ENCODE measurements at regions not wholly inside any gene's neighbourhood (a gene's known extent, or its start where the extent isn't known, plus 50 kb on each side); places are given as distances from the start of the nearest gene placed in this dataset.
A peak's percentile ranks its signal among the peaks of the same experiment; 100 is the strongest.
"Not testable (repeated sequence)": the region's sequence is repeated elsewhere in the genome, so short reads cannot be mapped to it uniquely, and the experiment has no call there.

DNA sequence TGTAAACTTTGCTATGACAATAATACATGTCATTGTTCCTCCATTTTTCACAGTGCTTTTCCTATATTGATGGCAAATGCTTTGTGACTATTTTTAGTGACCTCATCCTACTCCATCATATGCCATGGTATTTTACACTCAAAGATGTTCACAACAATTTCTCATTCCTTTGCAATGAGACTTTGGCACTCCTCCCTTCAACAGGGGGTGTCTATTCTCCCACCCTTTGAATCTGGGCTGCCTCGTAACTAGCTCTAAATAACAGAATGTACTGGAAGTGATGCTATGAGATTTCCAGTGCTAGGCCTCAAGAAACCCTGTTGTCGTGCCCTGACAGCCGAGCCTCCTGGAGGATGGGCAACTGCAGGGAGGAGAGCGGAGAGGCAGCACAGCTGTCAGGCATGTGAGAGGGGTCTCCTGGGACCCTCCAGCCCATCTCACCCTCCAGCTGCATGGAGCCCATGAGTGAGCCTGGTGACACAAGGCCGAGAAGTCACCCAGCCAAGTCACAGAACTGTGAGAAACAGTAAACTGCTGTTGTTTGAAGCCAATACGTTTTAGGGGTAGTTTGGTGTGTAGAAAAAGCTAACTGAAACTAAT, 103.1 kb upstream of the APCDD1 start:
- no peak overlapping the region for H3K4me3 ChIP-seq (ENCODE audit: low read depth, low read length)
- no peak for DNase-seq (ENCODE audit: low read depth)
- TF ChIP-seq, protein P1, sequence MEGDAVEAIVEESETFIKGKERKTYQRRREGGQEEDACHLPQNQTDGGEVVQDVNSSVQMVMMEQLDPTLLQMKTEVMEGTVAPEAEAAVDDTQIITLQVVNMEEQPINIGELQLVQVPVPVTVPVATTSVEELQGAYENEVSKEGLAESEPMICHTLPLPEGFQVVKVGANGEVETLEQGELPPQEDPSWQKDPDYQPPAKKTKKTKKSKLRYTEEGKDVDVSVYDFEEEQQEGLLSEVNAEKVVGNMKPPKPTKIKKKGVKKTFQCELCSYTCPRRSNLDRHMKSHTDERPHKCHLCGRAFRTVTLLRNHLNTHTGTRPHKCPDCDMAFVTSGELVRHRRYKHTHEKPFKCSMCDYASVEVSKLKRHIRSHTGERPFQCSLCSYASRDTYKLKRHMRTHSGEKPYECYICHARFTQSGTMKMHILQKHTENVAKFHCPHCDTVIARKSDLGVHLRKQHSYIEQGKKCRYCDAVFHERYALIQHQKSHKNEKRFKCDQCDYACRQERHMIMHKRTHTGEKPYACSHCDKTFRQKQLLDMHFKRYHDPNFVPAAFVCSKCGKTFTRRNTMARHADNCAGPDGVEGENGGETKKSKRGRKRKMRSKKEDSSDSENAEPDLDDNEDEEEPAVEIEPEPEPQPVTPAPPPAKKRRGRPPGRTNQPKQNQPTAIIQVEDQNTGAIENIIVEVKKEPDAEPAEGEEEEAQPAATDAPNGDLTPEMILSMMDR (conservative IDR thresholded peaks at IDR 0.05; ENCODE audit: low read depth, low read length), result no peak

- no peak for DNase-seq (ENCODE audit: low read depth)
- H3K4me3 ChIP-seq (ENCODE audit: low read depth, low read length), result no peak overlapping the region
- TF ChIP-seq, protein P1 (conservative IDR thresholded peaks at IDR 0.05; ENCODE audit: low read depth, low read length), result no peak
These were observed 102.6 kb upstream of the APCDD1 start for GRCh38 chr18:10351858-10352257.

DNA sequence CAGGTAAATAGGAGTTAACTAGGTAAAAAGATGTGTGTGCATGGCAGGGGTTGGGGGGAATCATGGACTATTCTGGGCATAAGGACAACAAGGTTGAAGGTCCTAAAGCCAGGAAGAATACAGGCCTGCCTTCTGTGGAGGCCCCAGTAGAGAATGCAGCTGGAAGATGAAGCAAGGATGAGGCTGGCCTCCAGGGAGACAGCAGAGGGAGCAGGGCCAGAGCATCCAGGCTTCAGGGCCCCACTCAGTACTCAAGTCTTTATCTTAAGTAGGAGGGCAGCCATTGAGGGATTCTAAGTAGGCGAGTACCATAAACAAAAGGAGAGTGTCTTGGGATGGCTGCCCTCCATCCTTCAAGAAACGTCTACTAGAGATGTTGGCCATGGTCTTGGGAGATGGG, 101.8 kb upstream of the APCDD1 start:
- H3K4me3 ChIP-seq (ENCODE audit: low read depth, low read length), result no peak overlapping the region
- no peak for DNase-seq (ENCODE audit: low read depth)
- TF ChIP-seq, protein P1 (conservative IDR thresholded peaks at IDR 0.05; ENCODE audit: low read depth, low read length), result no peak

GRCh38 chr18:10353791-10354190, 100.6 kb upstream of the APCDD1 start:
- H3K4me3 ChIP-seq (ENCODE audit: low read depth, low read length), result no peak overlapping the region
- DNase-seq (ENCODE audit: low read depth), result peak; percentile 65
- TF ChIP-seq, protein P1 (conservative IDR thresholded peaks at IDR 0.05; ENCODE audit: low read depth, low read length), result no peak

- TF ChIP-seq, protein P1 (conservative IDR thresholded peaks at IDR 0.05; ENCODE audit: low read depth, low read length), result no peak
- DNase-seq (ENCODE audit: low read depth), result no peak
- H3K4me3 ChIP-seq (ENCODE audit: low read depth, low read length), result no peak overlapping the region
These were observed 100.1 kb upstream of the APCDD1 start for GRCh38 chr18:10354241-10354811.

- TF ChIP-seq, protein P1 (conservative IDR thresholded peaks at IDR 0.05; ENCODE audit: low read depth, low read length), result no peak
- DNase-seq (ENCODE audit: low read depth), result no peak
- H3K4me3 ChIP-seq (ENCODE audit: low read depth, low read length), result no peak overlapping the region
These were observed 99.5 kb upstream of the APCDD1 start for GRCh38 chr18:10354890-10355289.

- not testable (repeated sequence) for H3K4me3 ChIP-seq (ENCODE audit: low read depth, low read length); DNase-seq (ENCODE audit: low read depth)
These were observed 97.4 kb upstream of the APCDD1 start for GRCh38 chr18:10356999-10357398.

All from choroid plexus epithelial cell (primary cell).